HG03159 (cell line): ENCODE measurements at regions not wholly inside any gene's neighbourhood (a gene's known extent, or its start where the extent isn't known, plus 50 kb on each side); places are given as distances from the start of the nearest gene placed in this dataset.
"Not testable (repeated sequence)": the region's sequence is repeated elsewhere in the genome, so short reads cannot be mapped to it uniquely, and the experiment has no call there.

Experiments used
- ATAC-seq: cut with Tn5 transposase; IDR thresholded peaks from one replicate; pipeline ENCODE4 v1.9.1; 2021; ENCODE audit warnings: mild to moderate bottlenecking, moderate library complexity; ENCODE audit not compliant: unreplicated experiment

- ATAC-seq = not testable (repeated sequence)
Measured at GRCh38 chr14:105706701-105707019, 180.3 kb downstream of the TMEM121 start.

GRCh38 chr14:105707099-105707498 is 180.7 kb downstream of the TMEM121 start:
- not testable (repeated sequence) for ATAC-seq

DNA sequence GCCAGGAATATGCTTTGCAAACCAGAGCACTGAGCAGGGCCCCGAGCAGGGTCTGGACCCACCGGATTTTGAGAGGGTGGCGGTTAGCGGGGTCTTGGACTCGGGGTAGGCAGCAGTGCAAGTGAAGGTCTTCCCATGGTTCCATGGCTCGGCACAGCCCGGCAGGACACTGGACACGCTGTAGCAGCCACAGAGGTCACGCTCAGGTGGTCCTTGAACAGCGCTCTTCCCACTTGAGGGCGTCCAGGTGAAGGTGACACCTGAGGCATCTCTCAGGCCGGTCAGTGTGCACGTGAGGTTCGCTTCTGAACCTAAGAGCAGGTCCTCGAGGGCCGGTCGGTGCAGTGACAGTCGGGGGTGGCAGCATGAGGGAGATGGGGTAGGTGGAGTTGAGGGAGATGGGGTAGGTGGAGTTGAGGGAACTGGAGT is 181.4 kb downstream of the TMEM121 start:
- not testable (repeated sequence) for ATAC-seq

DNA sequence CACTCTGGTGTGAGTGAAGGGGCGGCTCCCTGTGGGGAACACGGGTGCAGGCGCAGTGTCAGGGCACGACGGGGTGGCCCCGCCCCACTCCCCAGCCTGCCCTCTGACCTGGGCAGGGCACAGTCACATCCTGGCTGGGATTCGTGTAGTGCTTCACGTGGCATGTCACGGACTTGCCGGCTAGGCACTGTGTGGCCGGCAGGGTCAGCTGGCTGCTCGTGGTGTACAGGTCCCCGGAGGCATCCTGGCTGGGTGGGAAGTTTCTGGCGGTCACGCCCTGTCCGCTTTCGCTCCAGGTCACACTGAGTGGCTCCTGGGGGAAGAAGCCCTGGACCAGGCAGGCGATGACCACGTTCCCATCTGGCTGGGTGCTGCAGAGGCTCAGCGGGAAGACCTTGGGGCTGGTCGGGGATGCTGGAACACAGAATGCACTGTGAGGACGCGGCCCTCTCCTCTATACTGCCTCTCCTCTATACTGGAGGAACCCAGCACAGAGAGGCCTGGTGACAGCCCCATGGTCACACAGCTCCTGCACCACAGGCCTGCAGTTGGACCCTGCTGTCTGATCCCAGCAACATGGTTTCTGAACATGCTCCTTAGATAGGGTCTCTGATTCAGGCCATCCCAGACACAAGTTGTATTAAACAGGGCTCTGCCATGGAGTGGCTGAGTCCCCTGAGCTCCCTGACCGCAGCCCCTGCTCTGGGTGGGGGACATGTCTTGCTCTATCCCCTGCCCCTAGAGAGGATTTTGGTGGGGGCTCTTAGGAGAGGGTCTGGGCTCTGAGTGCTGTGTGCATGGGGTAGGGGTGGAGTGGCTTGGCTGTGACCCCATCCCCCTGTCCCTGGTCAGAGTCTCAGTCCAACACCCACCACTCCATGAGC is 182.1 kb downstream of the TMEM121 start:
- not testable (repeated sequence) for ATAC-seq

DNA sequence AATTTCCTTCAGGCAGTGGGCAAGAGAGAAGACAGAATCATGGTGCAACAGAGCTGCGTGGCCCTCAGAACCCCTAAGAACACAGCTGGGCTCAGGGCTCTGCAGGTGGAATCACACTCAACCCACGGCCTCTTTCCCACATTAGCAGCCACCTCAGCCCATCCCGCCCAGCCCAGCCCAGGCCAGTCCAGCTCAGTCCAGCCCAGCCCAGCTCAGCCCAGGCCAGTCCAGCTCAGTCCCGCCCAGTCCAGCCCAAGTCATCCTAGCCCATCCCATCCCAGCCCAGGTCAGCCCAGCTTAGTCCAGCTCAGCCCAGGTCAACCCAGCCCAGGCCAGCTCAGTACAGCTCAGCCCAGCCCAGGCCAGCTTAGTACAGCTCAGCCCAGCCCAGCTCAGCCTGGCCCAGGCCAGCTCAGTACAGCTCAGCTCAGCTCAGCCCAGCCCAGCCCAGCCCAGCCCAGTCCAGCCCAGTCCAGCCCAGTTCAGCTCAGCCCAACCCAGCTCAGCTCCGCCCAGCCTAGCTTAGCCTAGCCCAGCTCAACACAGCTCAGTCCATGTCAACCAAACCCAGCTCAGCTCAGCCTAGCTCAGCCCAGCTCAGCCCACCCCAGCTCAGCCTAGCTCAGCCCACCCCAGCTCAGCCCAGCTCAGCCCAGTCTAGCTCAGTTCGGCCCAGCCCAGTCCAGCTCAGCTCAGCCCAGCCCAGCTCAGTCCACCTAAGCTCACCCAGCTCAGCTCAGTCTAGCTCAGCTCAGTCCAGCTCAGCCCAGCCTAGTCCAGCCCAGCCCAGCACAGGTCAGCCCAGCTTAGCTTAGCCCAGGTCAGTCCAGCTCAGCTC is 183.1 kb downstream of the TMEM121 start:
- no peak for ATAC-seq

DNA sequence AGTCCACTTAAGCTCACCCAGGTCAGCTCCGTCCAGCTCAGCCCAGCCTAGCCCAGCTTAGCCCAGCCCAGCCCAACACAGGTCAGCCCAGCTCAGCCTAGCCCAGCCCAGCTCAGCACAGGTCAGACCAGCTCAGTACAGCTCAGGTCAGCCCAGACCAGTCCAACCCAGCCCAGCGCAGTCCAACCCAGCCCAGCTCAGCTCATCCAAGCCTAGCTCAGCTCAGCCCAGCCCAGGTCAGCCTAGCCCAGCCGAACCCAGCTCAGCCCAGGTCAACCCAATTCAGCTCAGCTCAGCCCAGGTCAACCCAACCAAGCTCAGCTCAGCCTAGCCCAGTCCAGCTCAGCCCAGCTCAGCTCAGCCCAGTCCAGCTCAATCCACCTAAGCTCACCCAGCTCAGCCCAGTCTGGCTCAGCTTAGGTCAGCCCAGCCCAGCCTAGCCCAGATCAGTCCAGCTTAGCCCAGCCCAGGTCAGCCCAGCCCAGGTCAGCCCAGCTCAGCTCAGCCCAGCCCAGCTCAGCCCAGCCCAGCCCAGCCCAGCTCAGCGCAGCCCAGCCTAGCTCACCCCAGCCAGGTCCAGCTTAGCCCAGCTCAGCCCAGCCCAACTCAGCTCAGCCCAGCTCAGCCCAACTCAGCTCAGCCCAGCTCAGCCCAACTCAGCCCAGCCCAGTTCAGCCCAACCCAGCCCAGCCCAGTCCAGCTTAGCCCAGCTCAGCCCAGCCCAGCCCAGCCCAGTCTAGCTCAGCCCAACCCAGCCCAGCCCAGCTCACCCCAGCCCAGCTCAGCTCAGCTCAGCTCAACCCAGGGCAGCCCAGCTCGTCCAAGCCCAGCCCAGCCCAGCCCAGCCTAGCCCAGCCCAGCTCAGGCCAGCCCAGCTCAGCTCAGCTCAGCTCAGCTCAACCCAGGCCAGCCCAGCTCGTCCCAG is 184.0 kb downstream of the TMEM121 start:
- ATAC-seq = no peak

GRCh38 chr14:105711044-105711620 is 184.7 kb downstream of the TMEM121 start:
- no peak for ATAC-seq

GRCh38 chr14:105711841-105712460 is 185.6 kb downstream of the TMEM121 start:
- no peak for ATAC-seq

GRCh38 chr14:105712670-105713069 is 186.3 kb downstream of the TMEM121 start:
- not testable (repeated sequence) for ATAC-seq

GRCh38 chr14:105713160-105713559 is 186.8 kb downstream of the TMEM121 start:
- ATAC-seq = not testable (repeated sequence)

DNA sequence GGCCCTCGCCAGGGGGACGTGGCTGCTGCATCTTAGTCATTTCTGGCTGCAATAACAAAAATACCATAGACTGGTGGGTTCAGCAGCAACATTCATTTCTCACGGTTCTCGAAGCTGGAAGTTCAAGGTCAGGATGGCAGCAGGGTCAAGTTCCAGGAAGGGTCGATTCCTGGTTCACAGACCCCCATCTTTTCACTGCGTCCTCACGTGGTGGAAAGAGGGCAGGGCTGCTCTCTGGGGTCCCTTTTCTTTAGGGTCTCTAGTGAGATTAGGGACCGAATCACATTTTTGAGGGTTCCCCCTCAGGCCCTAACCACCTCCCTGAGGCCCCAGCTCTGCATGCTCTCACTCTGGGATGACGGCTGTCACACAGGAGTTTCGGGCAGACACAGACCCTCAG is 187.5 kb downstream of the TMEM121 start:
- ATAC-seq = not testable (repeated sequence)

GRCh38 chr14:105718787-105719186 is 192.4 kb downstream of the TMEM121 start:
- not testable (repeated sequence) for ATAC-seq

- ATAC-seq = not testable (repeated sequence)
Measured at GRCh38 chr14:105720106-105720505, 193.7 kb downstream of the TMEM121 start.

DNA sequence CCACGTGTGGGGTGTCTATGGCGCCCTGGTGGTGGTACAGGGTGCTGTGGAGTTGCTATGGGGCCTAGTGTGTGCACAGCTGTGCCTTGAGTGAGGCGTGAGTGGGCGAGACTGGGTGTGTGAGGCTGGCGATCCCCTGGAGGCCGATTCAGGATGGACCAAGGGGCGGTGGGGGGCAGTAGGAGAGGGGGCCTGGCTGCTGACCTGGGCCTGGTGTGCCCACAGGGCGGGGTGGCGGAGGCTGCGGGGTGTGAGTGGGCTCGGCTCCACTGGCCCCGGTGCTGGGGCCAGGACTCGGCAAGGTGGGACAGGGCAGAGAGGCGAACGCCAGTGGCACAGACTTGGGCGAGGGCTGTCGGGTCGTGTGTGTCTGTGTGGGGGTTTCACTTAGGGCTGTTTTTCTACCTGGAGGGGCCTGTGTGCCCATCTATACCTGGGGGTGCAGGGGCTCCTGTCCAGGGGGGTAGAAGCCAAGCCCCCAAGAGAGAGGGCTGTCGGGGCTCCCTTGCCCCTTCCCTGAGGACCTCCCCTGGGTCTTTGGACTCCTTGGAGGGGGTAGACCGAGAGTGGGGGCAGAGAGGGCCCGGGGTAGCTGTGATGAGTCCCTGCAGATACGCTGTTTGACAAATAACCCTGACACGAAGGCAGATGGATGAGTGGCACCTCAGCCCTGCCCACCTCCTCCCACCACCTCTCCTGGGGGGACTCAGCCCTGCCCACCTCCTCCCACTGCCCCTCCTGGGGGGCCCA is 194.6 kb downstream of the TMEM121 start:
- ATAC-seq = not testable (repeated sequence)

DNA sequence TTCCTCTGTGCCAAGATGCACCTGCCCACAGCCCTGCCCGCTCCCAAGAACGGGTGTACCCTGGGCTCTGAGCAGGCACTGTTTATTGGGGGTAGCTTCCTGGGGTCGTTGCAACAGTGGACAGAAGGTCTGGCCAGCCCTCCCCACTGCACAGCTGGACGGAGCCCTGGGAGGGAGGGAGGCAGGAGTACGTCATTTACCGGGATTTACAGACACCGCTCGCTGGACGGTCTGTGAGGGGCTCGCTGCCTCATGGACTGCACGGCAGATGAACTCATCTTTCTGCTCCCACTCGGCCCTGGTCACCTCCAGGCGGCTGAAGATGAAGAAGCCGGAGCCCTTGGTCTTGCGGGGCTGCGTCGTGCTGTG is 195.2 kb downstream of the TMEM121 start:
- ATAC-seq = not testable (repeated sequence)

GRCh38 chr14:105721996-105722709 is 195.8 kb downstream of the TMEM121 start:
- ATAC-seq = not testable (repeated sequence)

DNA sequence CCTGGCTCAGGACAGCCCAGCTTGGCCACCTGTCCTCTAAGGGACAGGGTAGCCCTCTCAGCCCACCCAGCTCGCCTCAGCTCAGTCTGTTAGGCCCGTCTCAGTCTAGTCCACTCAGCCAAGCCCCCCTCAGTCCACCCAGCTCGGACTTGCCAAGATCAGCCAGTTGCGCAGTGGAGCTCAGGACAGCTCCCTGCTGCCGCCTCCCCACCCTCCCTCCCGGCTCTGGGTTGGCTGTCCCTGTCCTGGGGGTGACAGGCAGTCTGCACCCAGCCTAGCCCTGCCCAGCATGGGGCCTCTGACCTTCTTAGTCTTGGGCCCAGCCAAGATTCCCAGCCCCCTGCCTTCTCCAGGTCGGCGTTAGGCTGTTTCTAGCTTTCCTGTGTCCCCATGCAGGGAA is 196.9 kb downstream of the TMEM121 start:
- ATAC-seq = not testable (repeated sequence)

DNA sequence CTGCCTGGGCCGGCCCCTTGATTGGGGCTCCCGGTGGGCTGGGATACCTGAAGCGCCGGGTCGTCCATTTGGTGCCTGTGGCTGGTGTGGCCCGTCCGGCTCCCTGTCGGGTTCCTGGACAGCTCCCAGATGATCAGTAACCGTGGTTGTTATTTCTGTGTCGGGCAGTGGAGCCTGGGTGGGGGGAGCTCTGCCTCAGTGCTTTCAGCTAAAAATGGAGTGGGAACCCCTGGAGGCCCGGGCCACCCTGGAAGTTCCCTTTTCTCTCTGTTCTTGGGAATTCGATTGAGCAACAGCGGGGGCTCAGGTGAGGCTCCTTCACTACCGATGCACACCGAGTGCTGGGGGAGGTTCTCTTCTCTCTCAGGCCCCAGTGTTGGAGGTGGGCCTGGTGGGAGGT is 197.4 kb downstream of the TMEM121 start:
- not testable (repeated sequence) for ATAC-seq
